ENCODE measurements at regions not wholly inside any gene's neighbourhood (a gene's known extent, or its start where the extent isn't known, plus 50 kb on each side); places are given as distances from the start of the nearest gene placed in this dataset.

GRCh38 chr9:77125665-77126064, 51.7 kb upstream of the VPS13A start:
- TF ChIP-seq EZH2 (IDR thresholded peaks at IDR 0.05; ENCODE audit: low read length, unreplicated experiment), result no peak
- no peak for TF ChIP-seq CTCF (conservative IDR thresholded peaks at IDR 0.05; ENCODE audit: low read depth, low read length)
- no peak for TF ChIP-seq EZH2phosphoT487 (IDR thresholded peaks at IDR 0.05; ENCODE audit: borderline replicate concordance, low read length)

Data from PC-3 (cell line).